ENCODE measurements at regions not wholly inside any gene's neighbourhood (a gene's known extent, or its start where the extent isn't known, plus 50 kb on each side); places are given as distances from the start of the nearest gene placed in this dataset.

GRCh38 chr12:87518481-87518880, 510.7 kb downstream of the C12orf50 start:
- TF ChIP-seq EZH2phosphoT487 (IDR thresholded peaks at IDR 0.05; ENCODE audit: borderline replicate concordance, low read length) (no peak), CTCF (IDR thresholded peaks at IDR 0.05; ENCODE audit: low read depth, low read length, poor library complexity, severe bottlenecking) (no peak)
- H3K79me2 ChIP-seq (ENCODE audit: control insufficient read depth, low read length) = no peaks in the 10 kb centered on the region
- H3K4me2 ChIP-seq (ENCODE audit: low read length) = no peak overlapping the region
- H3K27ac ChIP-seq (ENCODE audit: low read depth, low read length) = no peak overlapping the region
- H4K20me1 ChIP-seq (ENCODE audit: control insufficient read depth, insufficient read depth, low read depth, low read length) = no peaks in the 10 kb centered on the region
- H3F3A ChIP-seq (ENCODE audit: control insufficient read depth, insufficient read depth) = no peaks in the 10 kb centered on the region
- H3K4me1 ChIP-seq (ENCODE audit: control insufficient read depth, low read length) = no peaks in the 10 kb centered on the region
- H3K9me2 ChIP-seq (replicated peaks; ENCODE audit: control insufficient read depth, low read length) = no peaks in the 10 kb centered on the region
- H3K4me3 ChIP-seq (ENCODE audit: low read length) = no peak overlapping the region
- no peaks in the 10 kb centered on the region for H3K27me3 ChIP-seq (ENCODE audit: control insufficient read depth, low read length)
- no peaks in the 10 kb centered on the region for H3K36me3 ChIP-seq (ENCODE audit: control insufficient read depth, low read length)
- H3K9me3 ChIP-seq (ENCODE audit: control insufficient read depth, insufficient read depth, low read length) = no peaks in the 10 kb centered on the region

GRCh38 chr12:87518036-87518435, 511.2 kb downstream of the C12orf50 start:
- H3K9me2 ChIP-seq (replicated peaks; ENCODE audit: control insufficient read depth, low read length) = no peaks in the 10 kb centered on the region
- H3K36me3 ChIP-seq (ENCODE audit: control insufficient read depth, low read length) = no peaks in the 10 kb centered on the region
- H3K79me2 ChIP-seq (ENCODE audit: control insufficient read depth, low read length) = no peaks in the 10 kb centered on the region
- no peaks in the 10 kb centered on the region for H3F3A ChIP-seq (ENCODE audit: control insufficient read depth, insufficient read depth)
- H3K4me3 ChIP-seq (ENCODE audit: low read length) = no peak overlapping the region
- TF ChIP-seq EZH2phosphoT487 (IDR thresholded peaks at IDR 0.05; ENCODE audit: borderline replicate concordance, low read length) (no peak), CTCF (IDR thresholded peaks at IDR 0.05; ENCODE audit: low read depth, low read length, poor library complexity, severe bottlenecking) (no peak)
- no peaks in the 10 kb centered on the region for H3K27me3 ChIP-seq (ENCODE audit: control insufficient read depth, low read length)
- H3K4me1 ChIP-seq (ENCODE audit: control insufficient read depth, low read length) = no peaks in the 10 kb centered on the region
- H3K27ac ChIP-seq (ENCODE audit: low read depth, low read length) = no peak overlapping the region
- no peaks in the 10 kb centered on the region for H4K20me1 ChIP-seq (ENCODE audit: control insufficient read depth, insufficient read depth, low read depth, low read length)
- H3K9me3 ChIP-seq (ENCODE audit: control insufficient read depth, insufficient read depth, low read length) = no peaks in the 10 kb centered on the region
- no peak overlapping the region for H3K4me2 ChIP-seq (ENCODE audit: low read length)

- H3F3A ChIP-seq (ENCODE audit: control insufficient read depth, insufficient read depth) = no peaks in the 10 kb centered on the region
- no peaks in the 10 kb centered on the region for H3K4me1 ChIP-seq (ENCODE audit: control insufficient read depth, low read length)
- H3K4me3 ChIP-seq (ENCODE audit: low read length) = no peak overlapping the region
- H3K9me3 ChIP-seq (ENCODE audit: control insufficient read depth, insufficient read depth, low read length) = no peaks in the 10 kb centered on the region
- no peaks in the 10 kb centered on the region for H3K9me2 ChIP-seq (replicated peaks; ENCODE audit: control insufficient read depth, low read length)
- no peaks in the 10 kb centered on the region for H4K20me1 ChIP-seq (ENCODE audit: control insufficient read depth, insufficient read depth, low read depth, low read length)
- no peaks in the 10 kb centered on the region for H3K27me3 ChIP-seq (ENCODE audit: control insufficient read depth, low read length)
- no peak overlapping the region for H3K4me2 ChIP-seq (ENCODE audit: low read length)
- H3K79me2 ChIP-seq (ENCODE audit: control insufficient read depth, low read length) = no peaks in the 10 kb centered on the region
- H3K27ac ChIP-seq (ENCODE audit: low read depth, low read length) = no peak overlapping the region
- H3K36me3 ChIP-seq (ENCODE audit: control insufficient read depth, low read length) = no peaks in the 10 kb centered on the region
- TF ChIP-seq CTCF (IDR thresholded peaks at IDR 0.05; ENCODE audit: low read depth, low read length, poor library complexity, severe bottlenecking) = no peak
- TF ChIP-seq EZH2phosphoT487 (IDR thresholded peaks at IDR 0.05; ENCODE audit: borderline replicate concordance, low read length) = no peak
Measured at GRCh38 chr12:87513536-87514280, 515.5 kb downstream of the C12orf50 start.

Measured in DOHH2 (cell line).